ENCODE measurements at regions not wholly inside any gene's neighbourhood (a gene's known extent, or its start where the extent isn't known, plus 50 kb on each side); places are given as distances from the start of the nearest gene placed in this dataset.
"Not testable (repeated sequence)": the region's sequence is repeated elsewhere in the genome, so short reads cannot be mapped to it uniquely, and the experiment has no call there.

GRCh38 chr7:37598824-37599223, 84.7 kb upstream of the GPR141 start:
- DNase-seq (ENCODE audit: low read depth in 2 of 3, low spot score in 1 of 3) = no peak

- no peak for DNase-seq (ENCODE audit: low read depth in 2 of 3, low spot score in 1 of 3)
These were observed 82.2 kb upstream of the GPR141 start for GRCh38 chr7:37601321-37601720.

- DNase-seq (ENCODE audit: low read depth in 2 of 3, low spot score in 1 of 3) = no peak
These were observed 79.5 kb upstream of the GPR141 start for GRCh38 chr7:37604078-37604477.

- DNase-seq (ENCODE audit: low read depth in 2 of 3, low spot score in 1 of 3) = not testable (repeated sequence)
These were observed 66.2 kb upstream of the GPR141 start for GRCh38 chr7:37617406-37617805.

- no peak for DNase-seq (ENCODE audit: low read depth in 2 of 3, low spot score in 1 of 3)
These were observed 50.5 kb upstream of the GPR141 start for GRCh38 chr7:37633048-37633447.

Data from stimulated activated CD4-positive, alpha-beta T cell treated with anti-CD3 and anti-CD28 coated beads, Interleukin-12 subunit alpha, Interleukin-12 subunit beta, amount 100 ng/mL, for 48 hours (primary cell).